Ovary (tissue), 7 donors: ENCODE measurements at regions not wholly inside any gene's neighbourhood (a gene's known extent, or its start where the extent isn't known, plus 50 kb on each side); places are given as distances from the start of the nearest gene placed in this dataset.

Source experiments
- DNase-seq, 5 donors: peaks; one replicate each; pipeline ENCODE4 v3.0.0-alpha.2; 2019 to 2020
- H3K27ac ChIP-seq, 2 donors: fragments of 200-600 bp; one replicate each; pipeline versions ENCODE4 v1.5.1 to v1.8.0; 2019 to 2022
- H3K27me3 ChIP-seq: fragments of 200-600 bp; one replicate; pipeline ENCODE4 v1.8.0; 2022
- H3K36me3 ChIP-seq: fragments of 200-600 bp; sonication (generic); one replicate; pipeline ENCODE4 v1.5.1; 2019
- H3K4me1 ChIP-seq: one replicate; pipeline ENCODE4 v1.8.1; 2013; ENCODE audit warnings: mild to moderate bottlenecking, moderate library complexity; ENCODE audit not compliant: insufficient read depth
- H3K4me3 ChIP-seq: fragments of 200-600 bp; sonication (generic); one replicate; pipeline ENCODE4 v1.5.1; 2017
- H3K9me3 ChIP-seq, 2 donors: fragments of 200-600 bp in 1 of 2; sonication (generic) in 1 of 2; one replicate each; pipeline versions ENCODE4 v1.5.1 to v1.8.1; 2013 to 2019; ENCODE audit warnings: mild to moderate bottlenecking in 1 of 2, moderate library complexity in 1 of 2
- CTCF ChIP-seq, 3 donors: fragments of 450-650 bp in 2 of 3; fragments of 200-600 bp in 1 of 3; IDR thresholded peaks; one replicate each; pipeline versions ENCODE4 v1.5.1 to v1.8.0; 2016 to 2022; ENCODE audit warnings: antibody characterized with exemption in 3 of 3, mild to moderate bottlenecking in 1 of 3
- EP300 ChIP-seq: sonication (generic); formaldehyde crosslinking; IDR thresholded peaks from one replicate; pipeline ENCODE4 v1.6.1; 2017; ENCODE audit warnings: antibody characterized with exemption
- POLR2A ChIP-seq: fragments of 450-650 bp; IDR thresholded peaks from one replicate; pipeline ENCODE4 v1.6.1; 2017; ENCODE audit warnings: antibody characterized with exemption, mild to moderate bottlenecking, moderate library complexity
- WGBS, 3 donors: extraction: QIAGEN DNeasy Blood & Tissue Kit in 1 of 3; methylation state at CpG; one replicate each; pipeline versions ENCODE4 v1.1.5 to v1.1.7; 2013 to 2017; 5-methylcytosine and 5-hydroxymethylcytosine counted together
- intact Hi-C, 4 donors: fragments of 100-400 bp; cut with DNase I; formaldehyde crosslinking; loops; one replicate each; pipeline versions ENCODE4 v1.11.0 to v1.15.1; 2022 to 2023
- donor health status: DM: no; HTN: no; CAD: no; lungs with moderate emphysema.
- donor health status: DM: no; HTN: no; CAD: no.
- donor health status: Bipolar disorder and iron deficiency.
- donor health status: DM: no; HTN: no; CAD: no.
- donor health status: DM: yes; HTN: yes; CAD: no.

- intact Hi-C loops = no loop called here
- no peak for TF ChIP-seq EP300
- TF ChIP-seq CTCF (IDR thresholded peaks at IDR 0.05) = no peak
- no peak for TF ChIP-seq POLR2A
Observed at GRCh38 chr6:67369679-67370078, 1265.4 kb upstream of the ADGRB3 start.

GRCh38 chr6:67362976-67363375, 1272.1 kb upstream of the ADGRB3 start:
- no peaks in the 10 kb centered on the region for H3K9me3 ChIP-seq
- no peak overlapping the region for H3K27ac ChIP-seq
- WGBS, 3 donors = 86 to 90% (median 88%) methylated on average over 5 of the region's 5 CpGs
- no peaks in the 10 kb centered on the region for H3K36me3 ChIP-seq
- no peak overlapping the region for H3K4me3 ChIP-seq
- no peaks in the 10 kb centered on the region for H3K4me1 ChIP-seq
- intact Hi-C loops = no loop called here
- no peak for DNase-seq
- TF ChIP-seq EP300 (no peak), POLR2A (no peak), CTCF (IDR thresholded peaks at IDR 0.05) (no peak)
- H3K27me3 ChIP-seq = no peaks in the 10 kb centered on the region

More at GRCh38 chr6:67369679-67370078, 1265.4 kb upstream of the ADGRB3 start:
- DNase-seq = no peak
- no peaks in the 10 kb centered on the region for H3K36me3 ChIP-seq
- no peak overlapping the region for H3K27ac ChIP-seq
- no peaks in the 10 kb centered on the region for H3K9me3 ChIP-seq
- no peaks in the 10 kb centered on the region for H3K4me1 ChIP-seq
- no peaks in the 10 kb centered on the region for H3K27me3 ChIP-seq
- H3K4me3 ChIP-seq = no peak overlapping the region
- 26 to 32% (median 29%) methylated on average over 1 of the region's 1 CpG for WGBS, 3 donors

GRCh38 chr6:67361264-67361663, 1273.8 kb upstream of the ADGRB3 start:
- WGBS, 3 donors = 87 to 90% (median 89%) methylated on average over 2 of the region's 2 CpGs
- intact Hi-C loops = no loop called here
- Histone ChIP-seq H3K9me3 (no peaks in the 10 kb centered on the region), H3K27ac (no peak overlapping the region), H3K4me1 (no peaks in the 10 kb centered on the region), H3K36me3 (no peaks in the 10 kb centered on the region), H3K27me3 (no peaks in the 10 kb centered on the region), H3K4me3 (no peak overlapping the region)
- no peak for DNase-seq
- TF ChIP-seq CTCF (IDR thresholded peaks at IDR 0.05) (no peak), POLR2A (no peak), EP300 (no peak)

- Histone ChIP-seq H3K36me3 (no peaks in the 10 kb centered on the region), H3K9me3 (no peaks in the 10 kb centered on the region)
- TF ChIP-seq POLR2A (no peak), CTCF (IDR thresholded peaks at IDR 0.05) (no peak), EP300 (no peak)
Observed at GRCh38 chr6:67358241-67358640, 1276.8 kb upstream of the ADGRB3 start.

GRCh38 chr6:67353861-67354260, 1281.2 kb upstream of the ADGRB3 start:
- intact Hi-C loops = no loop called here
- no peaks in the 10 kb centered on the region for H3K4me1 ChIP-seq
- H3K4me3 ChIP-seq = no peak overlapping the region
- no peaks in the 10 kb centered on the region for H3K36me3 ChIP-seq
- H3K9me3 ChIP-seq = no peaks in the 10 kb centered on the region
- no peak overlapping the region for H3K27ac ChIP-seq
- H3K27me3 ChIP-seq = no peaks in the 10 kb centered on the region
- TF ChIP-seq CTCF (IDR thresholded peaks at IDR 0.05) = no peak
- TF ChIP-seq POLR2A = no peak
- TF ChIP-seq EP300 = no peak
- no peak for DNase-seq
- WGBS, 3 donors = 79 to 86% (median 84%) methylated on average over 3 of the region's 3 CpGs

More at GRCh38 chr6:67358241-67358640, 1276.8 kb upstream of the ADGRB3 start:
- no peak for DNase-seq
- Histone ChIP-seq H3K4me1 (no peaks in the 10 kb centered on the region), H3K27ac (no peak overlapping the region), H3K27me3 (no peaks in the 10 kb centered on the region), H3K4me3 (no peak overlapping the region)
- intact Hi-C loops = no loop called here
- WGBS, 3 donors = 72 to 74% (median 73%) methylated on average over 3 of the region's 3 CpGs
